ENCODE measurements at regions not wholly inside any gene's neighbourhood (a gene's known extent, or its start where the extent isn't known, plus 50 kb on each side); places are given as distances from the start of the nearest gene placed in this dataset.

DNA sequence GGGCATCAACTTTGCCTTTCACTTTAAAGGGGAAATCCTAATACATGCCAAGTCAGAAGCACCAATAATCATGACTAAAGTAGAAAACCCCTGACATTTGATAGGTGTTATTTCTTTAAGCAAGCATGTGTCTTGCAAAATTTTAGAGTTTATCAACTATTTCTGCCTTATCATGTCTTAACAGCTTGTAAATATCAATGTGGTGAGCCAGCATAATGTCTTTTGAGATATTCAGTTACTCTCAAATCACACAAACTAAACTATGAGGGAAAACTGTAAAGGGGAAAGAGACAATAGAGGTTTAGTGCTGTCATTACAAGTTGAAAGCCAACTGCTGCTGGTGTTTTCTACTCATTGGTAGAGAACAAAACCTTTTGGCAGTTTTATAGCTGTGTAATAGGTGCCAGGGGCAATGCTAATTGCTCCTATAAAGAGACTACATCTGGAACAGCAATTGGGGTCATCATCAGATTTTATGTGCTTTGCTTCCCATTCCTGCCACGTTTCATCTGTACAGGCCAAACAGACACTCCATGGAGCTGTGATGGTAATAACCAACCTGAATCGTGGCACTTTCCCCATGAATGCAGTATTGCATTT is 1027.4 kb downstream of the FSCB start:
- no peak for DNase-seq (ENCODE audit: low read depth in 1 of 2, low spot score in 1 of 2)
- in situ Hi-C loops (cut with HindIII; ENCODE audit: low pct_unique_long_range_greater_than_20kb, low sequenced_read_pairs) = no loop called here
- TF ChIP-seq JUND (IDR thresholded peaks at IDR 0.05; ENCODE audit: low read depth) = no peak

DNA sequence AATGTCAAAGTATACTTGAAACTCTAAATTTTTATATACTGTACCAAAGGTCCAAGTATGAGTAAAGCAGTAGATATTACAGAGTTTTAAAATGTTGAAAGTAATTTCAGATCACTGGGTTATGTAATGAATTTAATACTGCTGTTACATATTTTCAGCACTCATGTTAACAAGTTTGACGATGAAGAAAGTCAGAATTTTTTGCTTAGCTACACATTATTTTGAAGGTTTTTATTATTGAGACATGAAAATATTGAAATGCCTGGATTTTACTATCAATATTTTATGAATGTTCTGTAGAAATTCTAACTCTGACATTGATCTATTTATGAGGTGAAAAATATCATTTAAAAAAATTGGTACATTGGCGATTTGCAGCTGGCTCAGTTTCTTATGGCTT is 1030.3 kb downstream of the FSCB start:
- in situ Hi-C loops (cut with HindIII; ENCODE audit: low pct_unique_long_range_greater_than_20kb, low sequenced_read_pairs) = no loop called here
- no peak for DNase-seq (ENCODE audit: low read depth in 1 of 2, low spot score in 1 of 2)
- TF ChIP-seq JUND (IDR thresholded peaks at IDR 0.05; ENCODE audit: low read depth) = no peak

DNA sequence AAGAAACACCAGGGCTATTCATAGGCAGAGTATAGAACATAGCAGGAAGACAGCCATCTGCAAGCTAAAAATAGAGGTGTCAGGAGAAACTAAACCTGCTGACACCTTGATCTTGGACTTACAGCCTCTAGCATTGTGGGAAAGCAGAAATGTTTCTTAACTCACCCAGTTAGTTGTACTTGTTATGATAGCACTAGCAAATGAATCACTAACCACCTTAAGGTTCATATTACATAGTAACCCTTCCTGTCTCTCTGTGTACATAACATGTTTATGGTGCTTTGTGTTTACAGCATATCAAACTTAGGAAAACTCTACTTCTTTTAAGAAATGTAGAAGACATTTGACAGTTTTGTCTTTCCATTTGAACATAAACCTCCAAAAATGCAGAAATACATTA is 1031.3 kb downstream of the FSCB start:
- no peak for TF ChIP-seq JUND (IDR thresholded peaks at IDR 0.05; ENCODE audit: low read depth)
- DNase-seq (ENCODE audit: low read depth in 1 of 2, low spot score in 1 of 2) = no peak
- in situ Hi-C loops (cut with HindIII; ENCODE audit: low pct_unique_long_range_greater_than_20kb, low sequenced_read_pairs) = no loop called here

GRCh38 chr14:43471595-43471994 is 1035.5 kb downstream of the FSCB start:
- no peak for TF ChIP-seq JUND (IDR thresholded peaks at IDR 0.05; ENCODE audit: low read depth)
- in situ Hi-C loops (cut with HindIII; ENCODE audit: low pct_unique_long_range_greater_than_20kb, low sequenced_read_pairs) = no loop called here
- no peak for DNase-seq (ENCODE audit: low read depth in 1 of 2, low spot score in 1 of 2)

- in situ Hi-C loops (cut with HindIII; ENCODE audit: low pct_unique_long_range_greater_than_20kb, low sequenced_read_pairs) = no loop called here
- DNase-seq (ENCODE audit: low read depth in 1 of 2, low spot score in 1 of 2) = no peak
- TF ChIP-seq JUND (IDR thresholded peaks at IDR 0.05; ENCODE audit: low read depth) = no peak
Observed at GRCh38 chr14:43464968-43465367, 1042.1 kb downstream of the FSCB start.

DNA sequence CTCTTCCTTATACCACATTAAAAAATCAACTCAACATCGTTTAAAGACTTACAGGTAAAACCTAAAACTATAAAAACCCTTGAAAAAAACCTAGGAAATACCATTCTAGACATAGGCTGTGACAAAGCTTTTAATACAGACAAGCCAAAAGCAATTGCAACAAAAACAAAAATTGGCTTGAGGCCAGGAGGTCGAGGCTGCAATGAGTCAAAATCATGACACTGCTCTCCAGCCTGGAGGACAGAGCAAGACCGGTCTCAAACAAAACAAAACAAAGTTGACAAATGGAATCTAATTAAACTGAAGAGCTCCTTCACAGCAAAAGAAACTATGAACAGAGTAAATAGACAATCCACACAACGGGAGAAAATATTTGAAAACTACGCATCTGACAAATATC is 1057.8 kb downstream of the FSCB start:
- in situ Hi-C loops (cut with HindIII; ENCODE audit: low pct_unique_long_range_greater_than_20kb, low sequenced_read_pairs) = no loop called here
- peak in 1 of 2 experiments; percentile 74 for DNase-seq (ENCODE audit: low read depth in 1 of 2, low spot score in 1 of 2)

GRCh38 chr14:43438056-43438455 is 1069.0 kb downstream of the FSCB start:
- no peak for TF ChIP-seq JUND (IDR thresholded peaks at IDR 0.05; ENCODE audit: low read depth)
- in situ Hi-C loops (cut with HindIII; ENCODE audit: low pct_unique_long_range_greater_than_20kb, low sequenced_read_pairs) = no loop called here
- DNase-seq (ENCODE audit: low read depth in 1 of 2, low spot score in 1 of 2) = no peak

More for the DNA sequence above, 1057.8 kb downstream of the FSCB start:
- TF ChIP-seq JUND (IDR thresholded peaks at IDR 0.05; ENCODE audit: low read depth) = no peak

- DNase-seq (ENCODE audit: low read depth in 1 of 2, low spot score in 1 of 2) = no peak
- TF ChIP-seq JUND (IDR thresholded peaks at IDR 0.05; ENCODE audit: low read depth) = no peak
- in situ Hi-C loops (cut with HindIII; ENCODE audit: low pct_unique_long_range_greater_than_20kb, low sequenced_read_pairs) = no loop called here
Observed at GRCh38 chr14:43418324-43418723, 1088.8 kb downstream of the FSCB start.

DNA sequence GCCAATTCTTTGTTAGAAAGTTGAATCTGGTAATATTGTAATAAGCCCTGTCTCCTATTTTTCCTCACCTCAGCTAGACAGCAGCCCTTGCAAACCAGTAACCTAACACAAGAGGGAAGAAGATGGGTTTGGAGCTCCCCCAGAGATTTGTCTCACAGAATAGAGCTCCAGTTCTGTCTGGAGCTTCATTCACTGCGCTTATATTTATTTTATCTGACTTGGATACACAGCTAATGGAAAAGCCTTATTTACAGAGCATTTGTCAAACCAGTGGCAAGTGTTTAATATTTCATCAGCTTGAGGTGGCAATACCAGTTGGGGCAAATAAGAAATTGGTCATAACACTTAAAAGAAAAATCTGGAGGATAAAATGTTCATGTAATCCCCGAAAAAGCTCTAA is 1094.0 kb downstream of the FSCB start:
- in situ Hi-C loops (cut with HindIII; ENCODE audit: low pct_unique_long_range_greater_than_20kb, low sequenced_read_pairs) = no loop called here
- TF ChIP-seq JUND (IDR thresholded peaks at IDR 0.05; ENCODE audit: low read depth) = no peak
- no peak for DNase-seq (ENCODE audit: low read depth in 1 of 2, low spot score in 1 of 2)

- in situ Hi-C loops (cut with HindIII; ENCODE audit: low pct_unique_long_range_greater_than_20kb, low sequenced_read_pairs) = no loop called here
- no peak for TF ChIP-seq JUND (IDR thresholded peaks at IDR 0.05; ENCODE audit: low read depth)
- no peak for DNase-seq (ENCODE audit: low read depth in 1 of 2, low spot score in 1 of 2)
Observed at GRCh38 chr14:43411841-43412240, 1095.2 kb downstream of the FSCB start.

- DNase-seq (ENCODE audit: low read depth in 1 of 2, low spot score in 1 of 2) = no peak
- in situ Hi-C loops (cut with HindIII; ENCODE audit: low pct_unique_long_range_greater_than_20kb, low sequenced_read_pairs) = no loop called here
- no peak for TF ChIP-seq JUND (IDR thresholded peaks at IDR 0.05; ENCODE audit: low read depth)
Observed at GRCh38 chr14:43410631-43411030, 1096.5 kb downstream of the FSCB start.

GRCh38 chr14:43408472-43408871 is 1098.6 kb downstream of the FSCB start:
- TF ChIP-seq JUND (IDR thresholded peaks at IDR 0.05; ENCODE audit: low read depth) = no peak
- DNase-seq (ENCODE audit: low read depth in 1 of 2, low spot score in 1 of 2) = no peak
- in situ Hi-C loops (cut with HindIII; ENCODE audit: low pct_unique_long_range_greater_than_20kb, low sequenced_read_pairs) = no loop called here

DNA sequence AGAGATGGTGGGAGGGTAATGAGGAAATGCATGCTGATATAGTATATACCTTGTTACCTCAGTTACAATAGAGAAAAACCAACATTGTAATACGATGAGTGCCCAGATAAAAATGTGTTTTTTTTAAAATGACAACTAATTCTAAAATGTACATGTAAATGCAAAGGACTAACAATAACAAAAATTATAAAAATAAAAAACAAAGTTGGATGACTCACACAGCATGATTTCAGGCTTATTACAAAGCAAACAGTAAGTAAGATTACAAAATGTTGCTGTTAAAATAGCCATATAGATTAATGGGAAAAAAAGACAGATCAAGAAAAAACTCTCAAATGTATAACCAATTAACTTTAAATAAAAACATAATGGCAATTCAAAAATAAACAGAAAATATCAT is 1099.4 kb downstream of the FSCB start:
- in situ Hi-C loops (cut with HindIII; ENCODE audit: low pct_unique_long_range_greater_than_20kb, low sequenced_read_pairs) = no loop called here
- TF ChIP-seq JUND (IDR thresholded peaks at IDR 0.05; ENCODE audit: low read depth) = no peak

GRCh38 chr14:43406931-43407330 is 1100.2 kb downstream of the FSCB start:
- TF ChIP-seq JUND (IDR thresholded peaks at IDR 0.05; ENCODE audit: low read depth) = no peak
- in situ Hi-C loops (cut with HindIII; ENCODE audit: low pct_unique_long_range_greater_than_20kb, low sequenced_read_pairs) = no loop called here
- no peak for DNase-seq (ENCODE audit: low read depth in 1 of 2, low spot score in 1 of 2)

More for the DNA sequence above, 1099.4 kb downstream of the FSCB start:
- no peak for DNase-seq (ENCODE audit: low read depth in 1 of 2, low spot score in 1 of 2)
